Activated CD4-positive, alpha-beta T cell treated with anti-CD3 and anti-CD28 coated beads, Interleukin-2, amount 10 ng/mL, durations not matched to agents 7 days and 5 days (primary cell): ENCODE measurements at regions not wholly inside any gene's neighbourhood (a gene's known extent, or its start where the extent isn't known, plus 50 kb on each side); places are given as distances from the start of the nearest gene placed in this dataset.
"Not testable (repeated sequence)": the region's sequence is repeated elsewhere in the genome, so short reads cannot be mapped to it uniquely, and the experiment has no call there.

ENCODE experiments used
- CTCF ChIA-PET: fragments of 350-600 bp; sonication (Branson Sonifier 250); formaldehyde crosslinking; loops from one replicate; lab custom pipeline; 2021; ENCODE audit warnings: antibody characterized with exemption; lab: Charles Lee
- POLR2A ChIA-PET: fragments of 350-600 bp; sonication (Branson Sonifier 250); formaldehyde crosslinking; loops from one replicate; lab custom pipeline; 2021; ENCODE audit warnings: antibody characterized with exemption; lab: Charles Lee
- DNase-seq: peaks from one replicate; pipeline ENCODE4 v3.0.0-alpha.2; 2020
- H3K27ac Mint-ChIP-seq: one replicate; pipeline ENCODE4 v1.8.0; 2021; ENCODE audit warnings: mild to moderate bottlenecking, moderate library complexity, mixed read lengths
- H3K27me3 Mint-ChIP-seq: one replicate; pipeline ENCODE4 v1.8.0; 2021; ENCODE audit warnings: mixed read lengths
- H3K36me3 Mint-ChIP-seq: one replicate; pipeline ENCODE4 v1.8.0; 2021; ENCODE audit warnings: low read depth, mixed read lengths
- H3K4me1 Mint-ChIP-seq: one replicate; pipeline ENCODE4 v1.8.0; 2021; ENCODE audit warnings: mixed read lengths
- H3K4me3 Mint-ChIP-seq: one replicate; pipeline ENCODE4 v1.8.0; 2021; ENCODE audit warnings: mild to moderate bottlenecking, moderate library complexity, mixed read lengths
- H3K9me3 Mint-ChIP-seq: one replicate; pipeline ENCODE4 v1.8.0; 2021; ENCODE audit warnings: mixed read lengths

- H3K27me3 Mint-ChIP-seq = no peaks in the 10 kb centered on the region
- H3K36me3 Mint-ChIP-seq = no peaks in the 10 kb centered on the region
- ChIA-PET POLR2A (no interaction called here), CTCF (no interaction called here)
- no peaks in the 10 kb centered on the region for H3K9me3 Mint-ChIP-seq
- H3K4me3 Mint-ChIP-seq = no peak overlapping the region
- no peaks in the 10 kb centered on the region for H3K4me1 Mint-ChIP-seq
- no peak overlapping the region for H3K27ac Mint-ChIP-seq
- no peak for DNase-seq
Observed at GRCh38 chr4:93888308-93888707, 59.8 kb downstream of the ATOH1 start.

GRCh38 chr4:93888768-93889167, 60.2 kb downstream of the ATOH1 start:
- DNase-seq = no peak
- ChIA-PET CTCF (no interaction called here), POLR2A (no interaction called here)
- no peaks in the 10 kb centered on the region for H3K4me1 Mint-ChIP-seq
- no peak overlapping the region for H3K4me3 Mint-ChIP-seq
- H3K9me3 Mint-ChIP-seq = no peaks in the 10 kb centered on the region
- no peaks in the 10 kb centered on the region for H3K36me3 Mint-ChIP-seq
- H3K27ac Mint-ChIP-seq = no peak overlapping the region
- no peaks in the 10 kb centered on the region for H3K27me3 Mint-ChIP-seq

GRCh38 chr4:93891244-93891643, 62.7 kb downstream of the ATOH1 start:
- no peak for DNase-seq
- ChIA-PET CTCF (no interaction called here), POLR2A (no interaction called here)
- H3K36me3 Mint-ChIP-seq = no peaks in the 10 kb centered on the region
- H3K27ac Mint-ChIP-seq = no peak overlapping the region
- no peaks in the 10 kb centered on the region for H3K9me3 Mint-ChIP-seq
- no peaks in the 10 kb centered on the region for H3K27me3 Mint-ChIP-seq
- no peak overlapping the region for H3K4me3 Mint-ChIP-seq
- H3K4me1 Mint-ChIP-seq = no peaks in the 10 kb centered on the region

- Mint-ChIP-seq H3K4me1 (no peaks in the 10 kb centered on the region), H3K27me3 (no peaks in the 10 kb centered on the region), H3K36me3 (no peaks in the 10 kb centered on the region), H3K4me3 (no peak overlapping the region), H3K27ac (no peak overlapping the region), H3K9me3 (no peaks in the 10 kb centered on the region)
- DNase-seq = no peak
- POLR2A ChIA-PET = no interaction called here
- CTCF ChIA-PET = no interaction called here
Observed at GRCh38 chr4:93894995-93895394, 66.4 kb downstream of the ATOH1 start.

- no peak for DNase-seq
- no peak overlapping the region for H3K27ac Mint-ChIP-seq
- ChIA-PET POLR2A (no interaction called here), CTCF (no interaction called here)
- H3K27me3 Mint-ChIP-seq = no peaks in the 10 kb centered on the region
- no peaks in the 10 kb centered on the region for H3K4me1 Mint-ChIP-seq
- H3K9me3 Mint-ChIP-seq = no peaks in the 10 kb centered on the region
- H3K4me3 Mint-ChIP-seq = no peak overlapping the region
- no peaks in the 10 kb centered on the region for H3K36me3 Mint-ChIP-seq
Observed at GRCh38 chr4:93896516-93896915, 68.0 kb downstream of the ATOH1 start.

GRCh38 chr4:93897559-93897958, 69.0 kb downstream of the ATOH1 start:
- no peak for DNase-seq

GRCh38 chr4:93908778-93909177, 80.2 kb downstream of the ATOH1 start:
- DNase-seq = no peak
- Mint-ChIP-seq H3K4me3 (no peak overlapping the region), H3K9me3 (no peaks in the 10 kb centered on the region), H3K27ac (no peak overlapping the region), H3K27me3 (no peaks in the 10 kb centered on the region), H3K36me3 (no peaks in the 10 kb centered on the region), H3K4me1 (no peaks in the 10 kb centered on the region)
- ChIA-PET CTCF (no interaction called here), POLR2A (no interaction called here)

More at GRCh38 chr4:93897559-93897958, 69.0 kb downstream of the ATOH1 start:
- Mint-ChIP-seq H3K4me3 (no peak overlapping the region), H3K4me1 (no peaks in the 10 kb centered on the region), H3K27ac (no peak overlapping the region), H3K27me3 (no peaks in the 10 kb centered on the region), H3K36me3 (no peaks in the 10 kb centered on the region), H3K9me3 (no peaks in the 10 kb centered on the region)
- ChIA-PET CTCF (no interaction called here), POLR2A (no interaction called here)

- H3K4me1 Mint-ChIP-seq = no peaks in the 10 kb centered on the region
- DNase-seq = no peak
- no peak overlapping the region for H3K27ac Mint-ChIP-seq
- no peak overlapping the region for H3K4me3 Mint-ChIP-seq
- H3K36me3 Mint-ChIP-seq = no peaks in the 10 kb centered on the region
- H3K27me3 Mint-ChIP-seq = no peaks in the 10 kb centered on the region
- CTCF ChIA-PET = no interaction called here
- POLR2A ChIA-PET = no interaction called here
- no peaks in the 10 kb centered on the region for H3K9me3 Mint-ChIP-seq
Observed at GRCh38 chr4:93911671-93912070, 83.1 kb downstream of the ATOH1 start.

- CTCF ChIA-PET = no interaction called here
- H3K36me3 Mint-ChIP-seq = no peaks in the 10 kb centered on the region
Observed at GRCh38 chr4:93912146-93912545, 83.6 kb downstream of the ATOH1 start.

GRCh38 chr4:93918856-93919255, 90.3 kb downstream of the ATOH1 start:
- ChIA-PET POLR2A (no interaction called here), CTCF (no interaction called here)
- H3K27me3 Mint-ChIP-seq = no peaks in the 10 kb centered on the region
- H3K36me3 Mint-ChIP-seq = no peaks in the 10 kb centered on the region
- H3K4me3 Mint-ChIP-seq = no peak overlapping the region
- H3K9me3 Mint-ChIP-seq = peaks cover 6% of the 10 kb centered on the region
- no peak overlapping the region for H3K27ac Mint-ChIP-seq
- no peak for DNase-seq
- H3K4me1 Mint-ChIP-seq = no peaks in the 10 kb centered on the region

More at GRCh38 chr4:93912146-93912545, 83.6 kb downstream of the ATOH1 start:
- no peak overlapping the region for H3K4me3 Mint-ChIP-seq
- no peak for DNase-seq
- H3K27me3 Mint-ChIP-seq = no peaks in the 10 kb centered on the region
- no peak overlapping the region for H3K27ac Mint-ChIP-seq
- H3K4me1 Mint-ChIP-seq = no peaks in the 10 kb centered on the region
- POLR2A ChIA-PET = no interaction called here
- no peaks in the 10 kb centered on the region for H3K9me3 Mint-ChIP-seq

- not testable (repeated sequence) for H3K9me3 Mint-ChIP-seq, H3K27ac Mint-ChIP-seq
Observed at GRCh38 chr4:93923570-93923969, 95.0 kb downstream of the ATOH1 start.

GRCh38 chr4:93947286-93947685, 118.7 kb downstream of the ATOH1 start:
- no peaks in the 10 kb centered on the region for H3K4me1 Mint-ChIP-seq
- CTCF ChIA-PET = no interaction called here
- no peak overlapping the region for H3K4me3 Mint-ChIP-seq

More at GRCh38 chr4:93923570-93923969, 95.0 kb downstream of the ATOH1 start:
- CTCF ChIA-PET, H3K4me3 Mint-ChIP-seq, H3K4me1 Mint-ChIP-seq, H3K36me3 Mint-ChIP-seq, DNase-seq, POLR2A ChIA-PET, H3K27me3 Mint-ChIP-seq: not testable (repeated sequence)

GRCh38 chr4:93950239-93950638, 121.7 kb downstream of the ATOH1 start:
- POLR2A ChIA-PET, H3K9me3 Mint-ChIP-seq, H3K36me3 Mint-ChIP-seq, H3K27ac Mint-ChIP-seq, H3K4me1 Mint-ChIP-seq, H3K4me3 Mint-ChIP-seq, H3K27me3 Mint-ChIP-seq, DNase-seq, CTCF ChIA-PET: not testable (repeated sequence)

More at GRCh38 chr4:93947286-93947685, 118.7 kb downstream of the ATOH1 start:
- POLR2A ChIA-PET = no interaction called here
- Mint-ChIP-seq H3K9me3 (no peaks in the 10 kb centered on the region), H3K27ac (no peak overlapping the region), H3K27me3 (no peaks in the 10 kb centered on the region), H3K36me3 (no peaks in the 10 kb centered on the region)
- DNase-seq = no peak

- Mint-ChIP-seq H3K4me1 (no peaks in the 10 kb centered on the region), H3K9me3 (peaks cover 6% of the 10 kb centered on the region), H3K4me3 (no peak overlapping the region), H3K36me3 (no peaks in the 10 kb centered on the region), H3K27me3 (no peaks in the 10 kb centered on the region), H3K27ac (no peak overlapping the region)
- DNase-seq = no peak
- ChIA-PET POLR2A (no interaction called here), CTCF (no interaction called here)
Observed at GRCh38 chr4:93957186-93957585, 128.6 kb downstream of the ATOH1 start.
